H1 (cell line): ENCODE measurements at regions not wholly inside any gene's neighbourhood (a gene's known extent, or its start where the extent isn't known, plus 50 kb on each side); places are given as distances from the start of the nearest gene placed in this dataset.

Source experiments
- KDM5A ChIP-seq: fragments of 200-600 bp; IDR thresholded peaks from 2 replicates; pipeline ENCODE4 v1.7.1; 2012; ENCODE audit warnings: mild to moderate bottlenecking, low read length, inconsistent platforms, mixed read lengths
- YY1 ChIP-seq: IDR thresholded peaks from 2 replicates; pipeline ENCODE4 v1.6.1; 2011; ENCODE audit warnings: low read depth, mild to moderate bottlenecking, low read length

DNA sequence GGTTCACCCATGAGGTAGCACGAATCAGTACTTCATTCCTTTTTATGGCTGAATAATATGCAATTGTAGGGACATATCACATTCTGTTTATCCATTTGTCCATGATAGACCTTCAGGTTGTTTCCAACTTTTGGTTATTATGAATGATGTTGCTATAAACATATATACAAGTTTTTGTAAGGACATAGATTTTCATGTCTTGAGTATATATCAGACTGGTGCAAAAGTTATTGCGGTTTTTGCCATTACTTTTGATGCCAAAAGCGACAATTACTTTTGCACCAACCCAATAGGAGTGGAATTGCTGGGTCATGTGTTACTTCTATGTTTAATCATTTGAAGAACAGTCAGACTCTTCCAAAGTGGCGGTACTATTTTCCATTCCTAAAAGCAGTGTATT, 361.5 kb downstream of the RPS24 start (continued):
- TF ChIP-seq YY1, result no peak
- no peak for TF ChIP-seq KDM5A
- TF ChIP-seq, all 59 proteins: peak for 0
